Cardiac fibroblast (primary cell): ENCODE measurements at regions not wholly inside any gene's neighbourhood (a gene's known extent, or its start where the extent isn't known, plus 50 kb on each side); places are given as distances from the start of the nearest gene placed in this dataset.
"Not testable (repeated sequence)": the region's sequence is repeated elsewhere in the genome, so short reads cannot be mapped to it uniquely, and the experiment has no call there.

Source experiments
- DNase-seq, 2 donors: peaks; one replicate each; pipeline versions ENCODE4 v3.0.0 to v3.0.0-alpha.2; 2010; ENCODE audit warnings: low read depth in 2 of 2
- H3K4me3 ChIP-seq, 2 donors: replicated peaks in 1 of 2; 1 replicate in 1 of 2; 2 replicates in 1 of 2; pipeline ENCODE4 v1.5.1; 2011; ENCODE audit warnings: low read depth in 2 of 2, low read length in 2 of 2, mild to moderate bottlenecking in 2 of 2, moderate library complexity in 1 of 2
- CTCF ChIP-seq: IDR thresholded peaks from one replicate; pipeline ENCODE4 v1.5.1; 2011; ENCODE audit warnings: low read depth, mild to moderate bottlenecking, low read length, inconsistent platforms

- DNase-seq: peak in 1 of 2 donors; percentile 61
- no peak overlapping the region for H3K4me3 ChIP-seq
- TF ChIP-seq CTCF: no peak
Observed at GRCh38 chrY:8821106-8821505, 516.2 kb upstream of the TSPY4 start.

- no peak overlapping the region for H3K4me3 ChIP-seq
- DNase-seq: no peak
- no peak for TF ChIP-seq CTCF
Observed at GRCh38 chrY:8852278-8852677, 485.0 kb upstream of the TSPY4 start.

GRCh38 chrY:8888371-8888770 is 448.9 kb upstream of the TSPY4 start:
- no peak for TF ChIP-seq CTCF
- H3K4me3 ChIP-seq: no peak overlapping the region
- peak in 1 of 2 donors; percentile 68 for DNase-seq

GRCh38 chrY:8897876-8898275 is 439.4 kb upstream of the TSPY4 start:
- no peak for TF ChIP-seq CTCF
- peak in 1 of 2 donors; percentile 21 for DNase-seq
- no peak overlapping the region for H3K4me3 ChIP-seq

- TF ChIP-seq CTCF: no peak
- no peak overlapping the region for H3K4me3 ChIP-seq
Observed at GRCh38 chrY:8905141-8905540, 432.1 kb upstream of the TSPY4 start.

GRCh38 chrY:8922576-8922975 is 414.7 kb upstream of the TSPY4 start:
- DNase-seq: peak in 1 of 2 donors; percentile 1
- H3K4me3 ChIP-seq: not testable (repeated sequence)

More at GRCh38 chrY:8905141-8905540, 432.1 kb upstream of the TSPY4 start:
- no peak for DNase-seq
